OCI-LY7 (cell line): ENCODE measurements at regions not wholly inside any gene's neighbourhood (a gene's known extent, or its start where the extent isn't known, plus 50 kb on each side); places are given as distances from the start of the nearest gene placed in this dataset.

ENCODE experiments used
- EZH2phosphoT487 ChIP-seq: fragments of 200-600 bp; sonication (generic); IDR thresholded peaks from 2 replicates; pipeline ENCODE4 v1.6.1; 2018; ENCODE audit warnings: low read depth, borderline replicate concordance, mild to moderate bottlenecking, mixed run types, antibody characterized with exemption, low read length, moderate library complexity, mixed read lengths
- TF ChIP-seq, protein P1 (sequence below): fragments of 200-600 bp; sonication (generic); conservative IDR thresholded peaks from 2 replicates; pipeline ENCODE4 v1.5.1; 2014; ENCODE audit warnings: mild to moderate bottlenecking, antibody characterized with exemption, low read length, moderate library complexity, mixed read lengths

GRCh38 chr10:123373591-123373990, 219.4 kb downstream of the BUB3 start:
- TF ChIP-seq, protein P1, sequence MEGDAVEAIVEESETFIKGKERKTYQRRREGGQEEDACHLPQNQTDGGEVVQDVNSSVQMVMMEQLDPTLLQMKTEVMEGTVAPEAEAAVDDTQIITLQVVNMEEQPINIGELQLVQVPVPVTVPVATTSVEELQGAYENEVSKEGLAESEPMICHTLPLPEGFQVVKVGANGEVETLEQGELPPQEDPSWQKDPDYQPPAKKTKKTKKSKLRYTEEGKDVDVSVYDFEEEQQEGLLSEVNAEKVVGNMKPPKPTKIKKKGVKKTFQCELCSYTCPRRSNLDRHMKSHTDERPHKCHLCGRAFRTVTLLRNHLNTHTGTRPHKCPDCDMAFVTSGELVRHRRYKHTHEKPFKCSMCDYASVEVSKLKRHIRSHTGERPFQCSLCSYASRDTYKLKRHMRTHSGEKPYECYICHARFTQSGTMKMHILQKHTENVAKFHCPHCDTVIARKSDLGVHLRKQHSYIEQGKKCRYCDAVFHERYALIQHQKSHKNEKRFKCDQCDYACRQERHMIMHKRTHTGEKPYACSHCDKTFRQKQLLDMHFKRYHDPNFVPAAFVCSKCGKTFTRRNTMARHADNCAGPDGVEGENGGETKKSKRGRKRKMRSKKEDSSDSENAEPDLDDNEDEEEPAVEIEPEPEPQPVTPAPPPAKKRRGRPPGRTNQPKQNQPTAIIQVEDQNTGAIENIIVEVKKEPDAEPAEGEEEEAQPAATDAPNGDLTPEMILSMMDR, result no peak
- TF ChIP-seq EZH2phosphoT487, result no peak
